ENCODE measurements at regions not wholly inside any gene's neighbourhood (a gene's known extent, or its start where the extent isn't known, plus 50 kb on each side); places are given as distances from the start of the nearest gene placed in this dataset.

DNA sequence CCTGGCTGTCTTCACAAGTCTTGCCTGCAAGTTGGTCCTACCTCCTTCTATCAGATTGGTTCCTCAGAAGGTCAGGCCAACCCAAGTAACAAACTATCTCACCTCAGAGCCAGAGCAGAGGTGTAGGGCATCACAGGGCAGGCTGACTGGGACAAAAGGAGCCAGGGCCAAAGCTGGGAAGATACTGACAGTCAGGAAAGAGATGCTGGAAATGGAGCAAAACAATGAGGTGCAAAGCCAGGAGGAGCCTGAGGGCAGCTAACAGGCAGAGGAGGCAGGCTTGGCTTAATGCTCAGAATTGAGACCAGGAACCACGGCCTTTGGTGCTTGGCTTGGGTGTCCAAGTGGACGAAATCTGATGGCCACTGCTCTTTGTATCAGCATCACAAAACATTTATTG lies 68.4 kb upstream of the PNMA1 start:
- no peak for DNase-seq (ENCODE audit: low read depth)

- no peak for DNase-seq (ENCODE audit: low read depth)
Measured at GRCh38 chr14:73780896-73781295, 66.7 kb upstream of the PNMA1 start.

DNA sequence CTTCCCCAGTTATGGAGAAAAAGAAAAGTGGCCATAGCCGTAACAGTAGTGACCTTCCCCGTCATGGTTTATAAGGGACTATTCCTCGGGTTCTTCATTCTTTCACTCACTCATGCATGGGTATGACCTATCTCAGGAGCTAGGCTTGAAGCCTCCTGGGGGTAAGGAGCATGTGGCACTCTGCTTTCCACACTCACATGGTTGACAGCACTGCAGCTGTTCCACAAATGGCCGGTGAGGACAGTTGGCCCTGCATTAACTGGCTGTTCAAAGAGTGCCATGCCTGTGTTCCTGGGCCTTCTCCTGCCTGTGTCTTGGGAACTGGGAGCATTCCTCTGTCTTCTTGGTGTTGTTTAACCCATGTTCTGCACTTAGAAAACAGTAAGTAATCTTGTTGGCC lies 66.2 kb upstream of the PNMA1 start:
- no peak for DNase-seq (ENCODE audit: low read depth)

DNA sequence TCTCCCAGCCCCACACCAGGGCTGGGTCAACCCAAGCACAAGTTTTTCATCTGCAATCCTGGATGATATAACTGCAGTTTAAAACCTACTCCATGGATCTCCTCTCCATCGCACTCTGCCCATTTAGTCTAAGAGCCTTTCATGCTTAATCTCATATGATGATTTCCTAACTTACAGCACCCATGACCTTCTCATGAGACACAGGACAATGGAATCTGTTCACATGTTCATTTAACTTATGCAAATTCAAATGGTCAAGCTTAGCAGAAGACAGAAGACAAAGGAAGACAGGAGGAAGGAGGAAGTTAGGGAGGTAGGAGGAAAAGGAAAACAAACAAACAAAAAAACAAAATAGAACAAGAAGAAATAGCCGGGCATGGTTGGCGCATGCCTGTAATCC lies 64.6 kb upstream of the PNMA1 start:
- DNase-seq (ENCODE audit: low read depth) = no peak

- no peak for DNase-seq (ENCODE audit: low read depth)
Measured at GRCh38 chr14:73777420-73777819, 63.2 kb upstream of the PNMA1 start.

- DNase-seq (ENCODE audit: low read depth) = no peak
Measured at GRCh38 chr14:73776194-73776537, 62.0 kb upstream of the PNMA1 start.

GRCh38 chr14:73775339-73776193 lies 61.4 kb upstream of the PNMA1 start:
- no peak for DNase-seq (ENCODE audit: low read depth)

DNA sequence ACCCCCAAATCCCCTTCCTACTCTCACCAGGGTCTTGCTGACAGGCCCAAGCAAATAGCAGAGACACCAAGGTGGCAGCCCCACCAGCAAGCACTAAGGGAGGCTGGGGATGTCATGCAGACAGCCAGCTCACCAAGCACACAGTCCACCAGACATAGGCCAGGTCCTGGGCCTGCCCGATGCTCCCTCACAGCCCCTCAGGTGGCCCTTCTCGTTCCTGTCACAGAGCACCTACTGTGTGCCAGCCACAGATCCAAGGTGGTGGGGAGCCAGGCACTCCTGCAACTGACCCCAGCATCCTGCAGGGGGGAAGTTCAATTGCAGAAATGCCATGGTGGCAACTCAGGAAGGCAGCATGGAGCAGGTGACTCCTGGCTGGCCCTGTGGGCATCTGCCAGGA lies 60.5 kb upstream of the PNMA1 start:
- DNase-seq (ENCODE audit: low read depth) = no peak

- no peak for DNase-seq (ENCODE audit: low read depth)
Measured at GRCh38 chr14:73774241-73774570, 60.0 kb upstream of the PNMA1 start.

GRCh38 chr14:73773441-73774240 lies 59.5 kb upstream of the PNMA1 start:
- no peak for DNase-seq (ENCODE audit: low read depth)

- peak; percentile 78 for DNase-seq (ENCODE audit: low read depth)
Measured at GRCh38 chr14:73771848-73772638, 57.9 kb upstream of the PNMA1 start.

GRCh38 chr14:73770977-73771847 lies 57.0 kb upstream of the PNMA1 start:
- DNase-seq (ENCODE audit: low read depth) = no peak

DNA sequence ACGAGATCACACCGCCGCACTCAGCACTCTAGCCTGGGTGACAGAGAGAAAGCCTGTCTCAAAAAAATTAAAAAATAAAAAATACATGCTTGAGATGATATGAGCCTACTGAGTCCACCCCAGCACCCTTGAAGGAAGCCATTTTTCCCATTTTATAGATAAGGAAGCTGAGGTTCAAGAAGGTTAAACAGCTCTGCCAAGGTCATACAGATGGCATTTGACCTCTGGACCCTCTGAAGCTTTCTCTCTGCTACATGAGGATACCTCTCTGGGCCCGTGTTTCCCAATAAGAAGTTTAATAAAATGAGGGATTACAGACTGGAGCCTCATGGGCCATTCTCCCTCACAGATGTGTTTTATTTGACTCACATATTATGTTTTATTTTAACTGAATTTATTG lies 53.9 kb upstream of the PNMA1 start:
- no peak for DNase-seq (ENCODE audit: low read depth)

GRCh38 chr14:73764406-73765280 lies 50.5 kb upstream of the PNMA1 start:
- no peak for DNase-seq (ENCODE audit: low read depth)
